H9 (cell line): ENCODE measurements at regions not wholly inside any gene's neighbourhood (a gene's known extent, or its start where the extent isn't known, plus 50 kb on each side); places are given as distances from the start of the nearest gene placed in this dataset.

Source experiments
- DNase-seq: peaks from one replicate; pipeline ENCODE4 v3.0.0-alpha.2; 2017
- H2AFZ ChIP-seq: one replicate; pipeline ENCODE4 v1.6.1; 2013; ENCODE audit warnings: mild to moderate bottlenecking, low read length, control low read depth, moderate library complexity
- H2AK5ac ChIP-seq: 2 replicates; pipeline ENCODE4 v1.6.1; 2013; ENCODE audit warnings: low read length, control low read depth, mixed read lengths; ENCODE audit not compliant: insufficient read length
- H2BK120ac ChIP-seq: one replicate; pipeline ENCODE4 v1.6.1; 2013; ENCODE audit warnings: low read depth, mild to moderate bottlenecking, low read length, control low read depth, inconsistent platforms; ENCODE audit not compliant: poor library complexity, severe bottlenecking
- H2BK12ac ChIP-seq: 2 replicates; pipeline ENCODE4 v1.6.1; 2013; ENCODE audit warnings: low read length, control low read depth, mixed read lengths, low read depth; ENCODE audit not compliant: insufficient read length
- H2BK15ac ChIP-seq: 2 replicates; pipeline ENCODE4 v1.6.1; 2013; ENCODE audit warnings: low read depth, low read length, control low read depth
- H2BK20ac ChIP-seq: one replicate; pipeline ENCODE4 v1.6.1; 2013; ENCODE audit warnings: low read depth, mild to moderate bottlenecking, low read length, control low read depth, inconsistent platforms; ENCODE audit not compliant: poor library complexity, severe bottlenecking
- H2BK5ac ChIP-seq: 2 replicates; pipeline ENCODE4 v1.6.1; 2013; ENCODE audit warnings: low read length, control low read depth, mixed read lengths; ENCODE audit not compliant: insufficient read length
- H3K14ac ChIP-seq: 2 replicates; pipeline ENCODE4 v1.6.1; 2013; ENCODE audit warnings: low read length, control low read depth; ENCODE audit not compliant: insufficient read depth
- H3K18ac ChIP-seq: 2 replicates; pipeline ENCODE4 v1.6.1; 2013; ENCODE audit warnings: low read depth, mild to moderate bottlenecking, mixed read lengths, low read length, control low read depth; ENCODE audit not compliant: insufficient read length
- H3K23ac ChIP-seq: 2 replicates; pipeline ENCODE4 v1.6.1; 2013; ENCODE audit warnings: low read length, control low read depth, mixed read lengths, low read depth; ENCODE audit not compliant: insufficient read length
- H3K23me2 ChIP-seq: 2 replicates; pipeline ENCODE4 v1.6.1; 2013; ENCODE audit warnings: low read depth, mild to moderate bottlenecking, mixed read lengths, low read length, control low read depth; ENCODE audit not compliant: insufficient read length, poor library complexity, severe bottlenecking
- H3K27ac ChIP-seq: 2 replicates; pipeline ENCODE4 v1.5.1; 2013; ENCODE audit warnings: low read length, control low read depth, mixed read lengths, low read depth; ENCODE audit not compliant: insufficient read length
- H3K27me3 ChIP-seq: 2 replicates; pipeline ENCODE4 v1.6.1; 2013; ENCODE audit warnings: low read length, control low read depth, inconsistent platforms; ENCODE audit not compliant: insufficient read depth
- H3K4ac ChIP-seq: 2 replicates; pipeline ENCODE4 v1.6.1; 2013; ENCODE audit warnings: low read depth, mild to moderate bottlenecking, control low read depth, inconsistent platforms, low read length, moderate library complexity
- H3K4me1 ChIP-seq: 2 replicates; pipeline ENCODE4 v1.6.1; 2013; ENCODE audit warnings: low read length, control low read depth, inconsistent platforms; ENCODE audit not compliant: insufficient read depth
- H3K4me2 ChIP-seq: 2 replicates; pipeline ENCODE4 v1.6.1; 2013; ENCODE audit warnings: low read length, control low read depth, mixed read lengths; ENCODE audit not compliant: insufficient read length, insufficient read depth
- H3K56ac ChIP-seq: 2 replicates; pipeline ENCODE4 v1.6.1; 2013; ENCODE audit warnings: low read depth, mild to moderate bottlenecking, mixed read lengths, low read length, control low read depth; ENCODE audit not compliant: insufficient read length
- H3K79me1 ChIP-seq: 2 replicates; pipeline ENCODE4 v1.6.1; 2013; ENCODE audit warnings: low read depth, mild to moderate bottlenecking, moderate library complexity, low read length, control low read depth, inconsistent platforms; ENCODE audit not compliant: insufficient read depth, poor library complexity, severe bottlenecking
- H3K79me2 ChIP-seq: 2 replicates; pipeline ENCODE4 v1.6.1; 2013; ENCODE audit warnings: low read length, control low read depth, inconsistent platforms; ENCODE audit not compliant: insufficient read depth
- H3K9ac ChIP-seq: 2 replicates; pipeline ENCODE4 v1.6.1; 2013; ENCODE audit warnings: low read length, control low read depth, mixed read lengths; ENCODE audit not compliant: insufficient read length; ENCODE audit errors: extremely low read depth
- H3K9me3 ChIP-seq: one replicate; pipeline ENCODE4 v1.6.1; 2013; ENCODE audit warnings: low read depth, low read length, inconsistent platforms; ENCODE audit not compliant: control insufficient read depth
- H3T11ph ChIP-seq: one replicate; pipeline ENCODE4 v1.6.1; 2013; ENCODE audit warnings: mild to moderate bottlenecking, low read length, control low read depth, inconsistent platforms
- H4K20me1 ChIP-seq: one replicate; pipeline ENCODE4 v1.6.1; 2013; ENCODE audit not compliant: control insufficient read depth, insufficient read length, insufficient read depth
- H4K5ac ChIP-seq: 2 replicates; pipeline ENCODE4 v1.6.1; 2013; ENCODE audit warnings: low read depth, mild to moderate bottlenecking, mixed read lengths, low read length, control low read depth; ENCODE audit not compliant: insufficient read length
- H4K8ac ChIP-seq: replicated peaks from 2 replicates; pipeline ENCODE4 v1.6.1; 2013; ENCODE audit warnings: low read length, control low read depth, mixed read lengths, low read depth; ENCODE audit not compliant: insufficient read length
- H4K91ac ChIP-seq: 2 replicates; pipeline ENCODE4 v1.6.1; 2013; ENCODE audit warnings: low read depth, mild to moderate bottlenecking, moderate library complexity, mixed read lengths, low read length, control low read depth; ENCODE audit not compliant: insufficient read length
- H3K27ac Mint-ChIP-seq, 3 experiments: 2 replicates in 2 of 3; 3 replicates in 1 of 3; pipeline ENCODE4 v1.8.0; 2020 to 2021; ENCODE audit warnings: mixed read lengths in 3 of 3, mild to moderate bottlenecking in 1 of 3, moderate library complexity in 1 of 3
- H3K27me3 Mint-ChIP-seq: 2 replicates; pipeline ENCODE4 v1.8.0; 2021; ENCODE audit warnings: low read depth, mild to moderate bottlenecking, moderate library complexity, mixed read lengths
- H3K36me3 Mint-ChIP-seq, 3 experiments: 2 replicates in 2 of 3; 3 replicates in 1 of 3; pipeline ENCODE4 v1.8.0; 2020 to 2021; ENCODE audit warnings: low read depth in 3 of 3, mixed read lengths in 3 of 3; ENCODE audit not compliant: insufficient read depth in 1 of 3
- H3K4me1 Mint-ChIP-seq, 2 experiments: 2 replicates each; pipeline ENCODE4 v1.8.0; 2020; ENCODE audit warnings: mixed read lengths in 2 of 2
- H3K4me3 Mint-ChIP-seq, 2 experiments: 2 replicates in 1 of 2; 3 replicates in 1 of 2; pipeline ENCODE4 v1.8.0; 2020 to 2021; ENCODE audit warnings: mild to moderate bottlenecking in 2 of 2, mixed read lengths in 2 of 2, moderate library complexity in 1 of 2
- H3K9me3 Mint-ChIP-seq, 2 experiments: 2 replicates in 1 of 2; 3 replicates in 1 of 2; pipeline ENCODE4 v1.8.0; 2020; ENCODE audit warnings: mild to moderate bottlenecking in 2 of 2, mixed read lengths in 2 of 2, moderate library complexity in 1 of 2
- CTCF ChIP-seq: fragments of 200-600 bp; sonication (generic); conservative IDR thresholded peaks from 3 replicates; pipeline ENCODE4 v1.8.0; 2021; ENCODE audit warnings: antibody characterized with exemption, mild to moderate bottlenecking
- WGBS: extraction: QIAGEN DNeasy Blood & Tissue Kit; methylation state at CpG from one replicate; pipeline ENCODE4 v1.1.7; 2013; ENCODE audit warnings: missing lambda C conversion rate, low lambda C conversion rate, mixed read lengths; ENCODE audit not compliant: insufficient read length; ENCODE audit errors: extremely low coverage; 5-methylcytosine and 5-hydroxymethylcytosine counted together

GRCh38 chr2:222134654-222135053, 164.1 kb downstream of the PAX3 start:
- no peak overlapping the region for H2AK5ac ChIP-seq
- no peak overlapping the region for H2AFZ ChIP-seq
- H2BK120ac ChIP-seq = no peak overlapping the region
- H3K23ac ChIP-seq = no peak overlapping the region
- no peak overlapping the region for H3K4me3 Mint-ChIP-seq
- no peaks in the 10 kb centered on the region for H3K27me3 ChIP-seq
- no peak overlapping the region for H3K27ac Mint-ChIP-seq
- no peak overlapping the region for H3K9ac ChIP-seq
- H3K4me1 Mint-ChIP-seq = peaks cover 0 to 3% of the 10 kb centered on the region in 2 experiments; a peak in 2 of 4 replicates
- H3K14ac ChIP-seq = no peak overlapping the region
- no peak overlapping the region for H3K4ac ChIP-seq
- H2BK5ac ChIP-seq = no peak overlapping the region
- H4K91ac ChIP-seq = no peak overlapping the region
- no CpG with 5 or more reads among the region's 1 CpG for WGBS
- H4K5ac ChIP-seq = no peak overlapping the region
- H3K18ac ChIP-seq = no peak overlapping the region
- no peaks in the 10 kb centered on the region for H4K20me1 ChIP-seq
- no peak overlapping the region for H4K8ac ChIP-seq
- no peaks in the 10 kb centered on the region for H3K9me3 Mint-ChIP-seq
- no peaks in the 10 kb centered on the region for H3K9me3 ChIP-seq
- H3K56ac ChIP-seq = no peak overlapping the region
- no peaks in the 10 kb centered on the region for H3K79me1 ChIP-seq
- H2BK12ac ChIP-seq = no peak overlapping the region
- no peak overlapping the region for H2BK15ac ChIP-seq
- peaks cover 11% of the 10 kb centered on the region for H3K27me3 Mint-ChIP-seq
- no peak overlapping the region for H3T11ph ChIP-seq
- no peak overlapping the region for H3K4me2 ChIP-seq
- H3K36me3 Mint-ChIP-seq = no peaks in the 10 kb centered on the region
- no peaks in the 10 kb centered on the region for H3K79me2 ChIP-seq
- DNase-seq = no peak
- H3K4me1 ChIP-seq = no peaks in the 10 kb centered on the region
- H3K23me2 ChIP-seq = no peaks in the 10 kb centered on the region
- H3K27ac ChIP-seq = no peak overlapping the region
- TF ChIP-seq CTCF = no peak
- no peak overlapping the region for H2BK20ac ChIP-seq
